Stimulated activated effector memory CD8-positive, alpha-beta T cell treated with anti-CD3 and anti-CD28 coated beads, Interleukin-12 subunit alpha, Interleukin-12 subunit beta, amount 100 ng/mL, for 72 hours (primary cell): ENCODE measurements at regions not wholly inside any gene's neighbourhood (a gene's known extent, or its start where the extent isn't known, plus 50 kb on each side); places are given as distances from the start of the nearest gene placed in this dataset.

Experiments used
- ATAC-seq: fragments of 150-1000 bp; cut with Tn5 transposase; 2 replicates; pipeline ENCODE4 v1.10.0; 2021
- DNase-seq, 2 donors: peaks; one replicate each; pipeline ENCODE4 v3.0.0; 2021 to 2022; ENCODE audit warnings: low spot score in 2 of 2
- H3K27ac Mint-ChIP-seq: one replicate; pipeline ENCODE4 v1.8.0; 2022; ENCODE audit warnings: mild to moderate bottlenecking, mixed read lengths
- H3K36me3 Mint-ChIP-seq: one replicate; pipeline ENCODE4 v1.8.0; 2022; ENCODE audit warnings: mild to moderate bottlenecking, mixed read lengths
- H3K4me1 Mint-ChIP-seq: one replicate; pipeline ENCODE4 v1.8.0; 2022; ENCODE audit warnings: mixed read lengths
- H3K4me3 Mint-ChIP-seq: one replicate; pipeline ENCODE4 v1.8.0; 2022; ENCODE audit warnings: mild to moderate bottlenecking, mixed read lengths
- H3K9me3 Mint-ChIP-seq: one replicate; pipeline ENCODE4 v1.8.0; 2022; ENCODE audit warnings: mixed read lengths

GRCh38 chr2:196489371-196489770 lies 150.1 kb upstream of the CCDC150 start:
- no peaks in the 10 kb centered on the region for H3K36me3 Mint-ChIP-seq

GRCh38 chr2:196492946-196493345 lies 146.6 kb upstream of the CCDC150 start:
- ATAC-seq (no peak), DNase-seq (no peak)
- Mint-ChIP-seq H3K4me3 (no peak overlapping the region), H3K36me3 (no peaks in the 10 kb centered on the region), H3K9me3 (peaks cover 6% of the 10 kb centered on the region), H3K4me1 (no peaks in the 10 kb centered on the region), H3K27ac (no peak overlapping the region)

More at GRCh38 chr2:196489371-196489770, 150.1 kb upstream of the CCDC150 start:
- Mint-ChIP-seq H3K4me3 (no peak overlapping the region), H3K9me3 (peaks cover 6% of the 10 kb centered on the region), H3K27ac (no peak overlapping the region), H3K4me1 (no peaks in the 10 kb centered on the region)
- ATAC-seq, result no peak
- no peak for DNase-seq

DNA sequence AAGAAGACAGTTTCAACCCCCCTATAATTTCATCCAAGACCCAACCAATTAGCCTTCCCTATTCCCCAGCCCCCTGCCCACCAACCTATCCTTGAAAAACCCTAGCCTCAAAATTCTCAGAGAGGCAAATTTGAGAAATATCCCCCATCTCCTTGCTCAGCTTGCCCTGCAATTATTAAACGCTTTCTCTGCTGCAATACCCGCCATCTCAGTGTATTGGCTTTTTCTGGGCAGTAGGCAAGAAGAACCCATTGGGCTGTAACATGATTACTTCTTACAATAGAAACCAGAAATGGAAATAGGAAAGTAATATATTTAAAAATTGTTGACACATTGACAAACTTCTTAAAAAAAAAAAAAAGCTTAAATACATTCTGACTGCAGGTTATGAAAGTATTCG lies 140.6 kb upstream of the CCDC150 start:
- Mint-ChIP-seq H3K27ac (no peak overlapping the region), H3K9me3 (peaks cover 9% of the 10 kb centered on the region), H3K4me1 (no peaks in the 10 kb centered on the region), H3K36me3 (no peaks in the 10 kb centered on the region), H3K4me3 (no peak overlapping the region)
- ATAC-seq (no peak), DNase-seq (no peak)

DNA sequence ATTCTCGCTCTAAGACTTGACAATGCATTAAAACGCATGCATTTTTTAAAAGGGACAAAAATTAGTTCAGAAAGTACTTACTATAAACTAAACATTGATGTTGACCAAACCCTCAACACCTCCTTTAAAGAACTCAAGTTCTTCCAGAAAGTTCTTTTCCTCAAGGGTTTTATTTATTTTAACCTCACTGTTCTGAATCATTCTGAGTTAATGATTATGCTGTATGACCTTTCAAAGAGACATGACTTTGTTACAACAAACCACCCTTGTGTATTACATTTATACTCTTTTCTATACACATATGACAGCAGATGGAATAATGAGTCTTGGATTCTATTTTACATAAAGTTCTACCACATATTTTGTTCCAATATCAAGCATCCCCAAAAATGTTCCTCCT lies 139.8 kb upstream of the CCDC150 start:
- Mint-ChIP-seq H3K4me3 (no peak overlapping the region), H3K9me3 (peaks cover 5% of the 10 kb centered on the region), H3K4me1 (no peaks in the 10 kb centered on the region), H3K36me3 (no peaks in the 10 kb centered on the region), H3K27ac (no peak overlapping the region)
- DNase-seq (no peak), ATAC-seq (no peak)

DNA sequence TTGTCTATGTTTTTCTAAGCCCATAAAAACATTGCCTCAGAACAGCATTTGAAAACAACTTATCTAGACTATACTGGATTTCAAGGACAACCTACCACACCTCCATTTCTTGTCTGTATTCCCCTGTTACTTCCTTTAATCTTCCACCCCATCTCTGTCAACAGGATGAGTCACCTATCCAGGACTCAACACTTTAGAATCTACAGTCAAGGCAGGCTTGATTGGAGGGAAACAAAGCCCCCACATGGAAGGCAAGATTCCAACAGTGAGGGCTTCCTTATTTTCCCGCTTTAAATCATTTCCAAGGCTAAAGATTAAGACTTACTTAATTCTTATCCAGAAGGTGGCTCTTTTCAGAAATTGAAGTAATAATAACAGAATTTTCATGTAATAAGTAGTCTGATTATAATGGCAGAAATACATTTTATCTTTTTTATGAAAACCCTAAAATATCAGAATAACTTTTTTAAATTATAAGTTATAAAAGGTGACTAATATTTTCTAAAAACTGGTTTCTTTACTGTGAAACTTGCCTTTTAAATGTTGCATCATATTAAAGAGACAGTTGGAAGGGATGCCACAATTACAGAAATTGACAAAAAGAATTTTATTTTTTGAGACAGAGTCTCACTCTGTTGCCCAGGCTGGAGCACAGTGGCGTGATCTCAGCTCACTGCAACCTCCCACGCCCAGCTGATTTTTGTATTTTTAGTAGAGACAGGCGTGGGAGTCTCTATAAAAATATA lies 138.7 kb upstream of the CCDC150 start:
- H3K4me3 Mint-ChIP-seq, result no peak overlapping the region
- ATAC-seq, result no peak
- H3K9me3 Mint-ChIP-seq, result peaks cover 5% of the 10 kb centered on the region
- DNase-seq, result no peak
- H3K27ac Mint-ChIP-seq, result no peak overlapping the region
- no peaks in the 10 kb centered on the region for H3K36me3 Mint-ChIP-seq
- no peaks in the 10 kb centered on the region for H3K4me1 Mint-ChIP-seq

DNA sequence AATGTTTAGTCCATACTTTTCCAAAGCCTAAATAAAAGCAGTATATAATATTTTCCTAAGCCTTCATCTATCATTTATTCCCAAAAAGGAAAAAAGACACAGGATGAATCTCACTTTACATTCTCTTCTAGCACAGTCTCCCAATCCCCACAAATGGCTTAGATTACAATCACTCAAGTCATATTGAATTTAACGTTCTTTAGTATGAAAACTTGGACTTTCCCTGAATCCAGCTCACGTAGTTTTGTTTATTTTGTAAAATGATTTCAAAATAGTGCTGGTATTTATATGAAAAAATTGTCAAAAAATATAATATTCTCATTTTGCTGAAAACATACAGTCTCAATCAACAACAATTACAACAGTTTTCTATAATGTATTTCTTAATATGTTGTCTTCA lies 137.7 kb upstream of the CCDC150 start:
- no peaks in the 10 kb centered on the region for H3K4me1 Mint-ChIP-seq

DNA sequence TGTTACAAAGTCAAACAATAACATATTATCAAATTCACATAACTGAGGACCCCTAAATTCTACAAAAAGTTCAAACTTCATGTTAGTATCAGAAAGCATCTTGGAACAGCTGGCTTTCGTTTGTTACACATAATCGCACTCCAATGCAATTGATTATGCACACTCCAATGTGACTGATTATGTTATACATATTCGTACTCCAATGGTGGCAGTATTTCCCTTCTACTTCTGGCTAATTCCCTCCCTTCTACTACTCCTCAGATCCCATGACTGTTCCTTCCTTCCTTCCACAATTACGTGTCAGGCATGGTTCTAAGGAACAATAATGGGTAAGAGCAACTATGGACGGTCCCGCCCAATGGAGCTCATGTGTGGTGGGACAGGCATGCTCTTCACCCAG lies 137.1 kb upstream of the CCDC150 start:
- Mint-ChIP-seq H3K4me3 (no peak overlapping the region), H3K36me3 (no peaks in the 10 kb centered on the region), H3K9me3 (peaks cover 5% of the 10 kb centered on the region), H3K27ac (no peak overlapping the region), H3K4me1 (no peaks in the 10 kb centered on the region)
- ATAC-seq (no peak), DNase-seq (no peak)

More for the DNA sequence above, 137.7 kb upstream of the CCDC150 start:
- Mint-ChIP-seq H3K27ac (no peak overlapping the region), H3K4me3 (no peak overlapping the region), H3K9me3 (peaks cover 5% of the 10 kb centered on the region), H3K36me3 (no peaks in the 10 kb centered on the region)
- DNase-seq (no peak), ATAC-seq (no peak)

DNA sequence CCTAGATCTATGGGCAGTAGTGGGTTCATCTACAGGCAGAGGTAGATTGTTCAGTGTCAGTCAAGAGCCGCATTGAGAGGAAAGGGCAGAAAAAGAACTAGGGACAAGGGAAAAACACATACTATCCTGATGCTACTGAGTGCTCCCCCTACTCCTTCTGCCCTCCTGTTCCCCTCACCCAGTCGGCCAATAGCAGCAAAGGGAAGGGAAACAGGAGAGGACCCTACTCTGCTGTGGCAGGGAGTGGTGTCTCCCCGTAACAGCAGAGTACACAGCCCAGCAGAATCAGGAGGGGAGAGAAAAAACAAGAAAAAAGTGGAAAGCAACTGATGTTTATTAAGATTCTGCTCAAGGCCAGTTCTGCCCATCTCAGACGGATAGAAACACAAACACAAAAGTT lies 136.1 kb upstream of the CCDC150 start:
- H3K4me3 Mint-ChIP-seq, result no peak overlapping the region
- peaks cover 5% of the 10 kb centered on the region for H3K9me3 Mint-ChIP-seq
- peak; percentile 31 for ATAC-seq
- no peaks in the 10 kb centered on the region for H3K4me1 Mint-ChIP-seq
- H3K27ac Mint-ChIP-seq, result no peak overlapping the region
- H3K36me3 Mint-ChIP-seq, result no peaks in the 10 kb centered on the region
- DNase-seq, result no peak

- DNase-seq (no peak), ATAC-seq (no peak)
- H3K36me3 Mint-ChIP-seq, result no peaks in the 10 kb centered on the region
- H3K4me1 Mint-ChIP-seq, result no peaks in the 10 kb centered on the region
- no peaks in the 10 kb centered on the region for H3K9me3 Mint-ChIP-seq
- no peak overlapping the region for H3K4me3 Mint-ChIP-seq
- no peak overlapping the region for H3K27ac Mint-ChIP-seq
Observed at GRCh38 chr2:196504788-196505187, 134.7 kb upstream of the CCDC150 start.

GRCh38 chr2:196510246-196510645 lies 129.3 kb upstream of the CCDC150 start:
- no peak for DNase-seq
- no peak overlapping the region for H3K27ac Mint-ChIP-seq
- no peaks in the 10 kb centered on the region for H3K36me3 Mint-ChIP-seq
- H3K9me3 Mint-ChIP-seq, result no peaks in the 10 kb centered on the region
- no peak overlapping the region for H3K4me3 Mint-ChIP-seq
- no peak for ATAC-seq
- no peaks in the 10 kb centered on the region for H3K4me1 Mint-ChIP-seq

GRCh38 chr2:196511258-196512168 lies 128.0 kb upstream of the CCDC150 start:
- no peak overlapping the region for H3K27ac Mint-ChIP-seq
- DNase-seq (no peak), ATAC-seq (no peak)
- no peaks in the 10 kb centered on the region for H3K36me3 Mint-ChIP-seq
- H3K9me3 Mint-ChIP-seq, result no peaks in the 10 kb centered on the region
- H3K4me3 Mint-ChIP-seq, result no peak overlapping the region
- H3K4me1 Mint-ChIP-seq, result no peaks in the 10 kb centered on the region

- Mint-ChIP-seq H3K36me3 (no peaks in the 10 kb centered on the region), H3K4me1 (no peaks in the 10 kb centered on the region), H3K4me3 (no peak overlapping the region), H3K27ac (no peak overlapping the region), H3K9me3 (no peaks in the 10 kb centered on the region)
- DNase-seq (no peak), ATAC-seq (peak; percentile 36)
Observed at GRCh38 chr2:196513796-196514526, 125.6 kb upstream of the CCDC150 start.

- DNase-seq, result no peak
- no peak overlapping the region for H3K27ac Mint-ChIP-seq
- no peaks in the 10 kb centered on the region for H3K9me3 Mint-ChIP-seq
- no peak overlapping the region for H3K4me3 Mint-ChIP-seq
- no peaks in the 10 kb centered on the region for H3K36me3 Mint-ChIP-seq
- ATAC-seq, result peak; percentile 45
- H3K4me1 Mint-ChIP-seq, result no peaks in the 10 kb centered on the region
Observed at GRCh38 chr2:196514641-196515040, 124.9 kb upstream of the CCDC150 start.

DNA sequence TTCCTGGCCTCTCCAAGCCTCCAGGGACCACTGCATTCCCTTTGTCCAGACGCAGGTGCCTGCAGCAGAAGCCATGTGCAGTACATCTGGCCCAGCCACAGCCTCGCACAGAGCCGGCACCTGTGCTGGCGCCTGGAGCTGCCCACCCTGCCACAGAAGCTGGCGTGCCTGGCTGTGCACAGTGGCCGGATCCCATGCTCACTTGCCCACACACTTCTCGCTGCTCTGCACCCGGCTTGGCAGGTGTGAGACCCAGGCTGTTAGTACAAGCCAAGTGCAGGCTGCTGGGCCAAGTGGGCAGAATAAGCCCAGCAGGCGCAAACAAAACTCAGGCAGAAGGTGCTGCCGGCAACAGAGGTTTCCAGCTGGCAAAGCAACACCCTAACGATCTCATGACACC lies 124.5 kb upstream of the CCDC150 start:
- Mint-ChIP-seq H3K36me3 (no peaks in the 10 kb centered on the region), H3K4me1 (no peaks in the 10 kb centered on the region), H3K27ac (no peak overlapping the region), H3K9me3 (no peaks in the 10 kb centered on the region), H3K4me3 (no peak overlapping the region)
- DNase-seq (no peak), ATAC-seq (peak; percentile 33)

- Mint-ChIP-seq H3K4me3 (no peak overlapping the region), H3K36me3 (no peaks in the 10 kb centered on the region), H3K4me1 (no peaks in the 10 kb centered on the region), H3K9me3 (no peaks in the 10 kb centered on the region), H3K27ac (no peak overlapping the region)
- DNase-seq, result no peak
- ATAC-seq, result no peak
Observed at GRCh38 chr2:196515608-196516007, 123.9 kb upstream of the CCDC150 start.
